ENCODE measurements at regions not wholly inside any gene's neighbourhood (a gene's known extent, or its start where the extent isn't known, plus 50 kb on each side); places are given as distances from the start of the nearest gene placed in this dataset.

GRCh38 chr11:42651621-42652020, 660.2 kb upstream of the API5 start:
- ATAC-seq (no peak), DNase-seq (no peak)
- no peak for TF ChIP-seq CTCF (IDR thresholded peaks at IDR 0.05)
- Histone ChIP-seq H3K27ac (no peak overlapping the region), H3K4me1 (no peaks in the 10 kb centered on the region), H3K27me3 (no peaks in the 10 kb centered on the region), H3K4me3 (no peak overlapping the region), H3K9me3 (no peaks in the 10 kb centered on the region), H3K36me3 (no peaks in the 10 kb centered on the region)
- intact Hi-C loops (cut with DNase I), result no loop called here

GRCh38 chr11:42657169-42657568, 654.6 kb upstream of the API5 start:
- H3K27ac ChIP-seq, result no peak overlapping the region
- H3K27me3 ChIP-seq, result no peaks in the 10 kb centered on the region
- DNase-seq (no peak), ATAC-seq (no peak)
- intact Hi-C loops (cut with DNase I), result no loop called here
- TF ChIP-seq CTCF (IDR thresholded peaks at IDR 0.05), result no peak
- no peaks in the 10 kb centered on the region for H3K4me1 ChIP-seq
- no peak overlapping the region for H3K4me3 ChIP-seq
- no peaks in the 10 kb centered on the region for H3K36me3 ChIP-seq
- H3K9me3 ChIP-seq, result no peaks in the 10 kb centered on the region

GRCh38 chr11:42661942-42662341, 649.9 kb upstream of the API5 start:
- no peak for ATAC-seq
- Histone ChIP-seq H3K9me3 (no peaks in the 10 kb centered on the region), H3K4me3 (no peak overlapping the region), H3K4me1 (no peaks in the 10 kb centered on the region), H3K27me3 (no peaks in the 10 kb centered on the region), H3K36me3 (no peaks in the 10 kb centered on the region), H3K27ac (no peak overlapping the region)
- intact Hi-C loops (cut with DNase I), result no loop called here
- TF ChIP-seq CTCF (IDR thresholded peaks at IDR 0.05), result no peak
- DNase-seq, result no peak

GRCh38 chr11:42669248-42669976, 642.4 kb upstream of the API5 start:
- intact Hi-C loops (cut with DNase I), result no loop called here

GRCh38 chr11:42674436-42674835, 637.4 kb upstream of the API5 start:
- DNase-seq, result no peak
- H3K27ac ChIP-seq, result no peak overlapping the region
- no peak for TF ChIP-seq CTCF (IDR thresholded peaks at IDR 0.05)
- no peaks in the 10 kb centered on the region for H3K4me1 ChIP-seq
- H3K36me3 ChIP-seq, result no peaks in the 10 kb centered on the region
- H3K9me3 ChIP-seq, result no peaks in the 10 kb centered on the region
- no peak overlapping the region for H3K4me3 ChIP-seq
- intact Hi-C loops (cut with DNase I), result no loop called here
- no peak for ATAC-seq
- no peaks in the 10 kb centered on the region for H3K27me3 ChIP-seq

More at GRCh38 chr11:42669248-42669976, 642.4 kb upstream of the API5 start:
- Histone ChIP-seq H3K4me1 (no peaks in the 10 kb centered on the region), H3K36me3 (no peaks in the 10 kb centered on the region), H3K27ac (no peak overlapping the region), H3K9me3 (no peaks in the 10 kb centered on the region), H3K4me3 (no peak overlapping the region), H3K27me3 (no peaks in the 10 kb centered on the region)
- ATAC-seq (no peak), DNase-seq (no peak)
- no peak for TF ChIP-seq CTCF (IDR thresholded peaks at IDR 0.05)

- ATAC-seq, result no peak
- TF ChIP-seq CTCF (IDR thresholded peaks at IDR 0.05), result no peak
- no peaks in the 10 kb centered on the region for H3K36me3 ChIP-seq
- no peaks in the 10 kb centered on the region for H3K27me3 ChIP-seq
- no peak overlapping the region for H3K4me3 ChIP-seq
- H3K27ac ChIP-seq, result no peak overlapping the region
- no peak for DNase-seq
- H3K4me1 ChIP-seq, result no peaks in the 10 kb centered on the region
- intact Hi-C loops (cut with DNase I), result no loop called here
- no peaks in the 10 kb centered on the region for H3K9me3 ChIP-seq
Measured at GRCh38 chr11:42707541-42707940, 604.3 kb upstream of the API5 start.

Data from upper lobe of right lung (tissue), 1 donor.